Pons (tissue), 1 donor: ENCODE measurements at regions not wholly inside any gene's neighbourhood (a gene's known extent, or its start where the extent isn't known, plus 50 kb on each side); places are given as distances from the start of the nearest gene placed in this dataset.
"Not testable (repeated sequence)": the region's sequence is repeated elsewhere in the genome, so short reads cannot be mapped to it uniquely, and the experiment has no call there.

Experiments used
- DNase-seq: peaks from one replicate; pipeline ENCODE4 v3.0.0-alpha.2; 2016; ENCODE audit warnings: low spot score

GRCh38 chr10:46202405-46202804 is 84.4 kb upstream of the ANTXRL start:
- DNase-seq: not testable (repeated sequence)

- not testable (repeated sequence) for DNase-seq
These were observed 82.2 kb upstream of the ANTXRL start for GRCh38 chr10:46204482-46205102.

GRCh38 chr10:46210427-46210826 is 76.4 kb upstream of the ANTXRL start:
- DNase-seq: not testable (repeated sequence)

GRCh38 chr10:46215426-46215825 is 71.4 kb upstream of the ANTXRL start:
- DNase-seq: no peak

- DNase-seq: no peak
These were observed 70.7 kb upstream of the ANTXRL start for GRCh38 chr10:46216003-46216634.

GRCh38 chr10:46216836-46217751 is 69.7 kb upstream of the ANTXRL start:
- no peak for DNase-seq

- DNase-seq: no peak
These were observed 68.9 kb upstream of the ANTXRL start for GRCh38 chr10:46217752-46218453.

- no peak for DNase-seq
These were observed 67.9 kb upstream of the ANTXRL start for GRCh38 chr10:46218921-46219320.

GRCh38 chr10:46219431-46219990 is 67.3 kb upstream of the ANTXRL start:
- not testable (repeated sequence) for DNase-seq

- no peak for DNase-seq
These were observed 66.6 kb upstream of the ANTXRL start for GRCh38 chr10:46220187-46220586.

- DNase-seq: no peak
These were observed 65.8 kb upstream of the ANTXRL start for GRCh38 chr10:46220872-46221538.

- DNase-seq: no peak
These were observed 64.3 kb upstream of the ANTXRL start for GRCh38 chr10:46222364-46222935.

- DNase-seq: no peak
These were observed 63.7 kb upstream of the ANTXRL start for GRCh38 chr10:46223064-46223480.

GRCh38 chr10:46223626-46224413 is 63.0 kb upstream of the ANTXRL start:
- DNase-seq: no peak

GRCh38 chr10:46224414-46224682 is 62.4 kb upstream of the ANTXRL start:
- DNase-seq: no peak

- no peak for DNase-seq
These were observed 61.2 kb upstream of the ANTXRL start for GRCh38 chr10:46225597-46225996.

GRCh38 chr10:46226232-46226631 is 60.6 kb upstream of the ANTXRL start:
- DNase-seq: no peak

GRCh38 chr10:46226900-46227558 is 59.8 kb upstream of the ANTXRL start:
- no peak for DNase-seq

GRCh38 chr10:46227571-46227935 is 59.2 kb upstream of the ANTXRL start:
- DNase-seq: no peak
